PC-3 (cell line): ENCODE measurements at regions not wholly inside any gene's neighbourhood (a gene's known extent, or its start where the extent isn't known, plus 50 kb on each side); places are given as distances from the start of the nearest gene placed in this dataset.

Experiments used
- EZH2 ChIP-seq: fragments of 300-600 bp; sonication (generic); IDR thresholded peaks from one replicate; pipeline ENCODE4 v1.6.1; 2017; ENCODE audit warnings: antibody characterized with exemption, mild to moderate bottlenecking, low read length; ENCODE audit not compliant: unreplicated experiment
- TF ChIP-seq, protein P1 (sequence below): fragments of 300-600 bp; sonication (generic); conservative IDR thresholded peaks from 2 replicates; pipeline ENCODE4 v1.5.1; 2017; ENCODE audit warnings: antibody characterized with exemption, low read depth, mild to moderate bottlenecking, low read length

DNA sequence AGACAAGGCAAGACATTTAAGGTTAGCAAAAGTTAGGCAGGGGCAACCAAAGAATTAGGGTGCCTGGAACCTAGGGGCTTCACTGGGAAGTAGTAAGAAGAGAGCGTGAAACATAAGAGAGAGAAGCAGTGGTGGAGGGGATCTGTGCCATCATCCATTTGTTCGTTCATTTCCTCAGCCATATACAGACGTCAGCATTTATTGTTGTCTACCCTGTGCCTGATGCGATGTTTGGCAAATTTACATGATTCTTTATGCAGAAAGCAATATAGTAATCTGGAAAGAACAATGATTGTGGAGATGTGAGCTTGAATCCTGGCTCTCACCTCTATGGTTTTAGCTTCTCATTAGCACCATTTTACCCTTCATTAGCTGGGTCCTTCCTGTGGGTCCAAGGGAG, 477.5 kb upstream of the MPDZ start:
- no peak for TF ChIP-seq EZH2
- TF ChIP-seq, protein P1, sequence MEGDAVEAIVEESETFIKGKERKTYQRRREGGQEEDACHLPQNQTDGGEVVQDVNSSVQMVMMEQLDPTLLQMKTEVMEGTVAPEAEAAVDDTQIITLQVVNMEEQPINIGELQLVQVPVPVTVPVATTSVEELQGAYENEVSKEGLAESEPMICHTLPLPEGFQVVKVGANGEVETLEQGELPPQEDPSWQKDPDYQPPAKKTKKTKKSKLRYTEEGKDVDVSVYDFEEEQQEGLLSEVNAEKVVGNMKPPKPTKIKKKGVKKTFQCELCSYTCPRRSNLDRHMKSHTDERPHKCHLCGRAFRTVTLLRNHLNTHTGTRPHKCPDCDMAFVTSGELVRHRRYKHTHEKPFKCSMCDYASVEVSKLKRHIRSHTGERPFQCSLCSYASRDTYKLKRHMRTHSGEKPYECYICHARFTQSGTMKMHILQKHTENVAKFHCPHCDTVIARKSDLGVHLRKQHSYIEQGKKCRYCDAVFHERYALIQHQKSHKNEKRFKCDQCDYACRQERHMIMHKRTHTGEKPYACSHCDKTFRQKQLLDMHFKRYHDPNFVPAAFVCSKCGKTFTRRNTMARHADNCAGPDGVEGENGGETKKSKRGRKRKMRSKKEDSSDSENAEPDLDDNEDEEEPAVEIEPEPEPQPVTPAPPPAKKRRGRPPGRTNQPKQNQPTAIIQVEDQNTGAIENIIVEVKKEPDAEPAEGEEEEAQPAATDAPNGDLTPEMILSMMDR, result no peak
